ENCODE measurements at regions not wholly inside any gene's neighbourhood (a gene's known extent, or its start where the extent isn't known, plus 50 kb on each side); places are given as distances from the start of the nearest gene placed in this dataset.

DNA sequence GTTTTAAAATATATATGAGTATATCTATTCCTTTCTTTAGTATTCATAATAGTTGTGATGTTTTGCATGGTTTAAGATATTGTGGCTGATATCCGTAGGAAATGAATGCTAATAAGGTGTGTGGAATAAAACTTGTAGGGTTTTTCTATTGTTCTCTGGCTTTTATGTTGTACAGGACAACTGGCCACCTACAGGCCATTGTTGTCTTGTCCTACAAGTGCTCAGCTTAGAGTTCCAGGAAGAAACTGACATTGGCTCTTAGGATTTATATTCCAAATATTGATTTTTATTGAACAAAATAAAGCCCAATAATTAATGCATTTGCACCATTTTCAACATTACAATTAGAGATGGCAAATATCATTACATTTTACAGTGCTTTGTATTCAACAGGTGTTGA lies 512.8 kb upstream of the TENM4 start:
- H3K27ac ChIP-seq, result no peak overlapping the region
- H3K4me3 ChIP-seq, result no peak overlapping the region
- DNase-seq (ENCODE audit: low spot score), result no peak
- TF ChIP-seq, protein P1, sequence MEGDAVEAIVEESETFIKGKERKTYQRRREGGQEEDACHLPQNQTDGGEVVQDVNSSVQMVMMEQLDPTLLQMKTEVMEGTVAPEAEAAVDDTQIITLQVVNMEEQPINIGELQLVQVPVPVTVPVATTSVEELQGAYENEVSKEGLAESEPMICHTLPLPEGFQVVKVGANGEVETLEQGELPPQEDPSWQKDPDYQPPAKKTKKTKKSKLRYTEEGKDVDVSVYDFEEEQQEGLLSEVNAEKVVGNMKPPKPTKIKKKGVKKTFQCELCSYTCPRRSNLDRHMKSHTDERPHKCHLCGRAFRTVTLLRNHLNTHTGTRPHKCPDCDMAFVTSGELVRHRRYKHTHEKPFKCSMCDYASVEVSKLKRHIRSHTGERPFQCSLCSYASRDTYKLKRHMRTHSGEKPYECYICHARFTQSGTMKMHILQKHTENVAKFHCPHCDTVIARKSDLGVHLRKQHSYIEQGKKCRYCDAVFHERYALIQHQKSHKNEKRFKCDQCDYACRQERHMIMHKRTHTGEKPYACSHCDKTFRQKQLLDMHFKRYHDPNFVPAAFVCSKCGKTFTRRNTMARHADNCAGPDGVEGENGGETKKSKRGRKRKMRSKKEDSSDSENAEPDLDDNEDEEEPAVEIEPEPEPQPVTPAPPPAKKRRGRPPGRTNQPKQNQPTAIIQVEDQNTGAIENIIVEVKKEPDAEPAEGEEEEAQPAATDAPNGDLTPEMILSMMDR (IDR thresholded peaks at IDR 0.05), result no peak

DNA sequence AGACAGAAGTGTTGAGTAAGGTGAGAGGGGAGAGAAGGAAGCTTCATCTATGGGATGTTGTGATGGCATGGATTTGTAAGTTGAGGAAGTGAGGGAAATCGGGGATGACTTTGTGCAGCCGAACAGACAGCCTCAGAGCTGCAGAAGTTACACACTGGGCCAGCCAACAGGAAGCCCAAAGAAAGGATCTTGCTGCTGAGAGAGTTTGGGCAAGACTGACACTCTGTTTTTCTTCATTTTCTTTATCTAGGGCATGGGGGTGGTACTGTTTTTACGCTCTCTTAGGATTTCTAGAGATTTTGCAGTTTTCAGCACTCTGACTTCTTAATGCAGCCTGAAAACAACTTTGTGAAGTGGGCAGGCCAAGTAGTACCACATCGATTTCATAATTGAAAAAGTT lies 509.9 kb upstream of the TENM4 start:
- no peak for DNase-seq (ENCODE audit: low spot score)
- H3K27ac ChIP-seq, result no peak overlapping the region
- no peak overlapping the region for H3K4me3 ChIP-seq
- TF ChIP-seq, protein P1 (IDR thresholded peaks at IDR 0.05), result no peak

DNA sequence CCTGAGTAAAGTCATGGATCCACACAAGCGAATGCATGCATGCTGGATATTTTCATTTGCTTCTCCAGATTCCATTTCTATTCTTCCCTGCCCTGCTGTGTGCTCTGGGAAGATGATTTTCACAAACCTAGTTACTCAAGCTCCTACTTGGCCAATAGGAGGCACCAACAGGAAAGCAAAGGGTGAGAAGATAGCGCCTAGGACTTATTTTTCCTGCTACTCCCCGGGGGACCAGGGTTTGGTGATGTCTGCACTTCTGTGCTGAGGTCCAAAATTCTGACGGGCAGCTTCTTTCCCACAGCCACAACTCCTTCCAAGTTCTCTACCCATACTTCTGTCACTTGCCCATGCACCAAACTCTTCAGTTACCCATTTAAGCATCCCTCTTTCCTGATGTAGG lies 509.3 kb upstream of the TENM4 start:
- Histone ChIP-seq H3K27ac (no peak overlapping the region), H3K4me3 (no peak overlapping the region)
- DNase-seq (ENCODE audit: low spot score), result no peak
- TF ChIP-seq, protein P1 (IDR thresholded peaks at IDR 0.05), result no peak

DNA sequence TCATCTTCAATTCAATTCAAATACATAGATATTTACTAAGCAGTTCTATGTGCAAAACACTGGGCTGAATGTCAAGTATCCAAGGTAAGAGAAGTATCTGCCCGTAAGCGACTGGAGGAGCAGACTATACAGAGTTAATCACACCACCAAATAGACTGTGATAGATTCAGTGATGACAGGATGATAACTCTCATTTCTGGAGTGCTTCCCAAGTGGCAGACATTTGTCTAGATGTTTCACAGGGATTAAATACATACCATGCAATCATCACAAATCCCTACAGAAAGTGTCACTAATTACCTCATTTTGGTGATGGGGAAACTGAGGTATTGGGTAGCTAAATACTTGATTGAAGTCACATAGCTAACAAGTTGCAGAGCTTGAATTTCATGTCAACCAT lies 508.7 kb upstream of the TENM4 start:
- H3K27ac ChIP-seq, result no peak overlapping the region
- no peak overlapping the region for H3K4me3 ChIP-seq
- DNase-seq (ENCODE audit: low spot score), result no peak
- TF ChIP-seq, protein P1 (IDR thresholded peaks at IDR 0.05), result no peak

DNA sequence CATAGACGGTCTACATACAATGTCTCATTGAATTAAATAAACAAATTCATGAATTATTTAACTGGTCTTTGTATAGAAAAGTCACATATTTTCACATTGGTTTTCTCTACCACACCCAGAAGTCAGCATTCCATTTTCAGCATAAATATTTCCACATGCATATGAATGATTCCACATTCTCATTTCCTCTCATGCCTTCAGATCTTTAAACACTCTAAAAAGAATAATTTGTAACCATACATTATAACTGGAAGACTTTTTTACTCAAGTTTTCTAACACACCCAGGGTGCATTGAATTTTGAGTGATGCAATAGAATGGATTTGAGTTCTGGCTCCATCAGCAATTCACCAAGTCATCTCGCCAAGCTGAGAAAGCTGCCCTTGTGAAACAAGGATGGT lies 501.8 kb upstream of the TENM4 start:
- TF ChIP-seq, protein P1 (IDR thresholded peaks at IDR 0.05), result no peak
- Histone ChIP-seq H3K27ac (no peak overlapping the region), H3K4me3 (no peak overlapping the region)
- no peak for DNase-seq (ENCODE audit: low spot score)

DNA sequence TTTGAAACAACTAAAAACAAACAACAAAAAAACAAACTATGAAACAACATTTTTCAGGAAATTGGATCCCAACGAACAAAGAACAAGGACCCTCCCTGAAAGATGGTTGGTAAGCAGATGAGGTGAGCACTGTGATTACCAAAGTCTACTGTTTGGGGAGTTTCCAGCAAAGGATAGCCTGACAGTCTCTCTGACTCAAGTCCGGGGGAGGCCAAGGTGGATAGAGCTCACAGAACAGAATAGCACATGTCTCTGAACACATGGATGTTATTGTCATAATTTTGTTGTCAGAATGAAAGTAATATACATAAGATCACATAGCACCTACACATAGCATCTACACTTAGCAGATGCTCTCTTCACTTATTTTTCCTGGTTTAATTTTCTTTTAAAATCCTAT lies 501.3 kb upstream of the TENM4 start:
- TF ChIP-seq, protein P1 (IDR thresholded peaks at IDR 0.05), result no peak
- no peak overlapping the region for H3K27ac ChIP-seq
- H3K4me3 ChIP-seq, result no peak overlapping the region
- DNase-seq (ENCODE audit: low spot score), result no peak

DNA sequence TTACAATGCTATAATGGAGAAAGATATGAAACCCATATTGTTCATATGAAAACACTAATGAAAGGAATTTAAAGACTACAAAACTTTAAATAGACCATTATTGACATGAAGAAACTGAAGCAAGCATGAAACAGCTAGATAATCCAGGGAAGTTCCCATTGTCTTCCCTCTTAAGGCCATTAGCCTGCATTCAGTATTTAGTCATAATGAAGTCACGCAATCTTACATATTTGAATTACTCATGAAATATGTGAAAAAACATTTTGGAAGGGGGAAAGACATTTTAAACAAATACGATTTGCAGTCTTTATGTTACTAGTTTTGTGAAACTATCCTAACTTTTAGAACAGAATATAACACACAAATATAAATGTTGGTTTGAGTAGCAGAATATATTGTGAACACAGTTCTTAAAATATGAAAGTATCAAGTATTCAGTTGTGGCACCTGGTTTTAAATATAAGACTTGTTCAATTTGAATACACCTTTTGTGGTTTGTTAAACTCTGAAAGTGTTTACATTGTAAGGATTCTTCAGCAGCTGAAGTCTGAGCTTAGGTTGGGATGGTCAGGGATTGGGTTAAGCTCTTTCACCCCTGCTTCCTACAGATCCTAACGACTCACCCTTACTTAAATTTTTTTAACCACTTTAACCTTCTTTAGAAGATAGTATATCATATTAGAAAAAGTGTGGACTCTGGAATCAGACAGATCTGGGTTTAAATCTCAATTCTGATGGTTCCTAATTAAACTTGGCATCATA lies 500.3 kb upstream of the TENM4 start:
- Histone ChIP-seq H3K4me3 (no peak overlapping the region), H3K27ac (no peak overlapping the region)
- DNase-seq (ENCODE audit: low spot score), result no peak
- TF ChIP-seq, protein P1 (IDR thresholded peaks at IDR 0.05), result no peak

All from coronary artery (tissue), 2 donors.